Suprapubic skin (tissue), 4 donors: ENCODE measurements at regions not wholly inside any gene's neighbourhood (a gene's known extent, or its start where the extent isn't known, plus 50 kb on each side); places are given as distances from the start of the nearest gene placed in this dataset.

Experiments
- EP300 ChIP-seq: sonication (generic); formaldehyde crosslinking; IDR thresholded peaks from one replicate; pipeline ENCODE4 v1.6.1; 2017; ENCODE audit warnings: antibody characterized with exemption
- POLR2A ChIP-seq, 2 donors: fragments of 450-650 bp; IDR thresholded peaks; one replicate each; pipeline ENCODE4 v1.6.1; 2017; ENCODE audit warnings: antibody characterized with exemption in 2 of 2, mild to moderate bottlenecking in 2 of 2, moderate library complexity in 2 of 2
- POLR2AphosphoS5 ChIP-seq, 3 donors: sonication (generic); formaldehyde crosslinking; IDR thresholded peaks; one replicate each; pipeline ENCODE4 v1.6.1; 2017; ENCODE audit warnings: antibody characterized with exemption in 3 of 3
- TF ChIP-seq, protein P1 (sequence below), 2 donors: fragments of 200-600 bp in 1 of 2; fragments of 450-650 bp in 1 of 2; sonication (generic) in 1 of 2; IDR thresholded peaks; one replicate each; pipeline ENCODE4 v1.5.1; 2016 to 2019; ENCODE audit warnings: antibody characterized with exemption in 2 of 2, mild to moderate bottlenecking in 1 of 2, moderate library complexity in 1 of 2

DNA sequence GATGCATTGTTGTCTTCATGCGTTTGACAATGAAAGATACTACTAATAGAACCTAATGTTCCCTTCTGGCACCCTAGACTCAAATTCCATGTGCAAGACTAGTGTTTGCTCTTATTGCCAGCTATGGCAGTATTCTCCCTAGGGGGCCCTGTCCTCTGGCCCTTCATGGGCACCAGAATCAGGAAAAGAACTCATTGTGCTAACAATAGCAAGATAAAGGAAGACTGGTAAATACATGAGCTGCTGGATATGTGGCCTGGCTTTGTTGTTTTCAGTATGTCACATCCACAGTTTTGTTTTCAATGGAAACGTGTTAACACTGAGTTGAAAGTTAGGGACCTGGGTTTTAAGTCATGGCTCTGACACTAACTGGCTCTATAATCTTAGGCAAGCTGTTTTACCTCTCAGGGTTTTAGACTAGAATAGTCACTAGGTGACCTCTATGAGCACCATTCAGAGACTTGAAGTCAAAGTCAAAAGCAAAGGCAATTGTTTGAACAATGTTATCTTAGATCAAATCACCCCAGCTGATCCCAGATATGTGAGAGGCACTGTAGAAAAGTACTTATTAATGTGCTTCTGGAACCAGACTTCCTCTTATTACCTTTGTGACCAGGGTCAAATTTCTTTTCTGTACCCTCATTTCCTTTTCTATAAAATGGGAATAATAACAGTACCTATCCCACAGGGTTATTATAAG, 253.7 kb upstream of the DIAPH2 start:
- TF ChIP-seq, protein P1, sequence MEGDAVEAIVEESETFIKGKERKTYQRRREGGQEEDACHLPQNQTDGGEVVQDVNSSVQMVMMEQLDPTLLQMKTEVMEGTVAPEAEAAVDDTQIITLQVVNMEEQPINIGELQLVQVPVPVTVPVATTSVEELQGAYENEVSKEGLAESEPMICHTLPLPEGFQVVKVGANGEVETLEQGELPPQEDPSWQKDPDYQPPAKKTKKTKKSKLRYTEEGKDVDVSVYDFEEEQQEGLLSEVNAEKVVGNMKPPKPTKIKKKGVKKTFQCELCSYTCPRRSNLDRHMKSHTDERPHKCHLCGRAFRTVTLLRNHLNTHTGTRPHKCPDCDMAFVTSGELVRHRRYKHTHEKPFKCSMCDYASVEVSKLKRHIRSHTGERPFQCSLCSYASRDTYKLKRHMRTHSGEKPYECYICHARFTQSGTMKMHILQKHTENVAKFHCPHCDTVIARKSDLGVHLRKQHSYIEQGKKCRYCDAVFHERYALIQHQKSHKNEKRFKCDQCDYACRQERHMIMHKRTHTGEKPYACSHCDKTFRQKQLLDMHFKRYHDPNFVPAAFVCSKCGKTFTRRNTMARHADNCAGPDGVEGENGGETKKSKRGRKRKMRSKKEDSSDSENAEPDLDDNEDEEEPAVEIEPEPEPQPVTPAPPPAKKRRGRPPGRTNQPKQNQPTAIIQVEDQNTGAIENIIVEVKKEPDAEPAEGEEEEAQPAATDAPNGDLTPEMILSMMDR (IDR thresholded peaks at IDR 0.05), result no peak
- TF ChIP-seq POLR2A (IDR thresholded peaks at IDR 0.05), result no peak
- TF ChIP-seq POLR2AphosphoS5 (IDR thresholded peaks at IDR 0.05), result no peak
- no peak for TF ChIP-seq EP300
